Thyroid gland (tissue), 4 donors: ENCODE measurements at regions not wholly inside any gene's neighbourhood (a gene's known extent, or its start where the extent isn't known, plus 50 kb on each side); places are given as distances from the start of the nearest gene placed in this dataset.

Experiments used
- POLR2A ChIP-seq, 2 donors: fragments of 450-650 bp; IDR thresholded peaks; one replicate each; pipeline ENCODE4 v1.6.1; 2017; ENCODE audit warnings: antibody characterized with exemption in 2 of 2, mild to moderate bottlenecking in 2 of 2, moderate library complexity in 1 of 2
- TF ChIP-seq, protein P1 (sequence below), 6 experiments: fragments of 200-600 bp in 3 of 6; fragments of 450-650 bp in 3 of 6; sonication (generic) in 3 of 6; IDR thresholded peaks; one replicate each; pipeline ENCODE4 v1.5.1; 2016 to 2019; ENCODE audit warnings: antibody characterized with exemption in 6 of 6, mild to moderate bottlenecking in 2 of 6, inconsistent platforms in 1 of 6, moderate library complexity in 1 of 6

DNA sequence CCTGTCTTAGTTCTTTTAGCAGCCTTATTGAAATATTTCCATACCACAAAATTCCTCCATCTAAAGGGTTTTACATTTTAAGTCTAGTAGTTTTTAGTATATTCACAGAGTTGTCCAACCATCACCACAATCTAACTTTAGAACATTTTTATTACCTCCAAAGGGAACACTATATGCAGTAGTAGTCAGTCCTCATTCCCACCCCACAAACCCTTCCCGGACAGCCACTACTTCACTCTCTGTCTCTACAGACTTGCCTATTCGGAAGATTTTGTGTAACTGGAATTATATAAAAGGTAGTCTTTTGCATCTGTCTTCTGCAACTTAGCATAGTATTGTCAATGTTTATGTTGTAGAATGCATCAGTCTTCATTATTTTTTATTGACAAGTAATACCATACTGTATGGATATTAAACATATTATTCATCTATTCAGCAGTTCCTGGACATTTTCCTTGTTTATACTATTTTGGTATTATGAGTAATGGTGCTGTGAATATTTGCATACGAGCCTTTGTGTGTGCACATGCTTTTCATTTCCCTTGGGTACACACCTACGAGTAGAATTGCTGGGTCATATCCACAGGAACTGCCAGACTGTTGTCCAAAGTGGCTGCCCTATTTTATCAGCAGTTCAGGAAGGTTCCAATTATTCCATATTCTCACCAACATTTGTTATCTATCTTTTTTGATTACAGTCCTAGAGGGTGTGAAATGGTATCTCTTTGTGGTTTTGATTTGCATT lies 60.9 kb upstream of the LANCL2 start:
- TF ChIP-seq POLR2A (IDR thresholded peaks at IDR 0.05) = no peak
- TF ChIP-seq, protein P1, sequence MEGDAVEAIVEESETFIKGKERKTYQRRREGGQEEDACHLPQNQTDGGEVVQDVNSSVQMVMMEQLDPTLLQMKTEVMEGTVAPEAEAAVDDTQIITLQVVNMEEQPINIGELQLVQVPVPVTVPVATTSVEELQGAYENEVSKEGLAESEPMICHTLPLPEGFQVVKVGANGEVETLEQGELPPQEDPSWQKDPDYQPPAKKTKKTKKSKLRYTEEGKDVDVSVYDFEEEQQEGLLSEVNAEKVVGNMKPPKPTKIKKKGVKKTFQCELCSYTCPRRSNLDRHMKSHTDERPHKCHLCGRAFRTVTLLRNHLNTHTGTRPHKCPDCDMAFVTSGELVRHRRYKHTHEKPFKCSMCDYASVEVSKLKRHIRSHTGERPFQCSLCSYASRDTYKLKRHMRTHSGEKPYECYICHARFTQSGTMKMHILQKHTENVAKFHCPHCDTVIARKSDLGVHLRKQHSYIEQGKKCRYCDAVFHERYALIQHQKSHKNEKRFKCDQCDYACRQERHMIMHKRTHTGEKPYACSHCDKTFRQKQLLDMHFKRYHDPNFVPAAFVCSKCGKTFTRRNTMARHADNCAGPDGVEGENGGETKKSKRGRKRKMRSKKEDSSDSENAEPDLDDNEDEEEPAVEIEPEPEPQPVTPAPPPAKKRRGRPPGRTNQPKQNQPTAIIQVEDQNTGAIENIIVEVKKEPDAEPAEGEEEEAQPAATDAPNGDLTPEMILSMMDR (IDR thresholded peaks at IDR 0.05) = no peak
